ENCODE measurements at regions not wholly inside any gene's neighbourhood (a gene's known extent, or its start where the extent isn't known, plus 50 kb on each side); places are given as distances from the start of the nearest gene placed in this dataset.

- TF ChIP-seq CTCF (conservative IDR thresholded peaks at IDR 0.05; ENCODE audit: low read depth in 2 of 2) (no peak), EZH2 (IDR thresholded peaks at IDR 0.05; ENCODE audit: low read depth, unreplicated experiment) (no peak), REST (IDR thresholded peaks at IDR 0.05; ENCODE audit: unreplicated experiment) (no peak), POLR2AphosphoS5 (IDR thresholded peaks at IDR 0.05; ENCODE audit: low read depth) (no peak)
Observed at GRCh38 chr2:117692001-117692763, 122.3 kb upstream of the DDX18 start.
